GM19372 (cell line): ENCODE measurements at regions not wholly inside any gene's neighbourhood (a gene's known extent, or its start where the extent isn't known, plus 50 kb on each side); places are given as distances from the start of the nearest gene placed in this dataset.

Experiments
- ATAC-seq: cut with Tn5 transposase; IDR thresholded peaks from one replicate; pipeline ENCODE4 v1.9.1; 2021; ENCODE audit warnings: mild to moderate bottlenecking, low read depth, moderate library complexity; ENCODE audit not compliant: unreplicated experiment

GRCh38 chr1:190540366-190540765 lies 62.7 kb upstream of the BRINP3 start:
- no peak for ATAC-seq

GRCh38 chr1:190551638-190552037 lies 74.0 kb upstream of the BRINP3 start:
- ATAC-seq: no peak

GRCh38 chr1:190560161-190560681 lies 82.6 kb upstream of the BRINP3 start:
- no peak for ATAC-seq

- ATAC-seq: no peak
Observed at GRCh38 chr1:190563230-190563629, 85.6 kb upstream of the BRINP3 start.

GRCh38 chr1:190564117-190564516 lies 86.5 kb upstream of the BRINP3 start:
- no peak for ATAC-seq

GRCh38 chr1:190578017-190578416 lies 100.4 kb upstream of the BRINP3 start:
- ATAC-seq: no peak

GRCh38 chr1:190578526-190578925 lies 100.9 kb upstream of the BRINP3 start:
- ATAC-seq: no peak

- ATAC-seq: no peak
Observed at GRCh38 chr1:190579552-190580193, 102.0 kb upstream of the BRINP3 start.

- no peak for ATAC-seq
Observed at GRCh38 chr1:190583862-190584261, 106.2 kb upstream of the BRINP3 start.

GRCh38 chr1:190588424-190588823 lies 110.8 kb upstream of the BRINP3 start:
- no peak for ATAC-seq

- ATAC-seq: no peak
Observed at GRCh38 chr1:190595438-190595837, 117.8 kb upstream of the BRINP3 start.

- ATAC-seq: no peak
Observed at GRCh38 chr1:190597294-190597693, 119.6 kb upstream of the BRINP3 start.

- no peak for ATAC-seq
Observed at GRCh38 chr1:190599670-190600069, 122.0 kb upstream of the BRINP3 start.

GRCh38 chr1:190602325-190602724 lies 124.7 kb upstream of the BRINP3 start:
- no peak for ATAC-seq

- no peak for ATAC-seq
Observed at GRCh38 chr1:190608282-190608681, 130.6 kb upstream of the BRINP3 start.

- no peak for ATAC-seq
Observed at GRCh38 chr1:190615818-190616217, 138.2 kb upstream of the BRINP3 start.

GRCh38 chr1:190616235-190616634 lies 138.6 kb upstream of the BRINP3 start:
- ATAC-seq: no peak

- ATAC-seq: no peak
Observed at GRCh38 chr1:190619724-190620123, 142.1 kb upstream of the BRINP3 start.

GRCh38 chr1:190633488-190633887 lies 155.8 kb upstream of the BRINP3 start:
- ATAC-seq: no peak

GRCh38 chr1:190634134-190634533 lies 156.5 kb upstream of the BRINP3 start:
- ATAC-seq: no peak

GRCh38 chr1:190649553-190649952 lies 171.9 kb upstream of the BRINP3 start:
- no peak for ATAC-seq

GRCh38 chr1:190658907-190659306 lies 181.2 kb upstream of the BRINP3 start:
- ATAC-seq: no peak

GRCh38 chr1:190663962-190664361 lies 186.3 kb upstream of the BRINP3 start:
- ATAC-seq: no peak
